Endodermal cell (in vitro differentiated cells): ENCODE measurements at regions not wholly inside any gene's neighbourhood (a gene's known extent, or its start where the extent isn't known, plus 50 kb on each side); places are given as distances from the start of the nearest gene placed in this dataset.

Source experiments
- DNase-seq: peaks from one replicate; pipeline ENCODE4 v3.0.0-alpha.2; 2017
- H3K27ac ChIP-seq: 2 replicates; pipeline ENCODE4 v1.5.1; 2013; ENCODE audit warnings: mild to moderate bottlenecking, low read depth, low read length, moderate library complexity
- H3K27me3 ChIP-seq: 2 replicates; pipeline ENCODE4 v1.6.1; 2013; ENCODE audit warnings: mild to moderate bottlenecking, low read length, moderate library complexity; ENCODE audit not compliant: insufficient read depth, control insufficient read depth, poor library complexity, severe bottlenecking
- H3K36me3 ChIP-seq: 2 replicates; pipeline ENCODE4 v1.7.0; 2013; ENCODE audit warnings: mild to moderate bottlenecking, low read length, moderate library complexity; ENCODE audit not compliant: control insufficient read depth, insufficient read depth
- H3K4me1 ChIP-seq: one replicate; pipeline ENCODE4 v1.7.0; 2013; ENCODE audit warnings: low read length; ENCODE audit not compliant: control insufficient read depth, insufficient read depth
- H3K4me3 ChIP-seq: 2 replicates; pipeline ENCODE4 v1.5.1; 2013; ENCODE audit warnings: mild to moderate bottlenecking, low read length, moderate library complexity
- H3K9ac ChIP-seq: 2 replicates; pipeline ENCODE4 v1.6.1; 2013; ENCODE audit warnings: mild to moderate bottlenecking, low read length, moderate library complexity; ENCODE audit not compliant: poor library complexity, severe bottlenecking; ENCODE audit errors: extremely low read depth
- H3K9me3 ChIP-seq: 2 replicates; pipeline ENCODE4 v1.6.1; 2013; ENCODE audit warnings: mild to moderate bottlenecking, low read length, moderate library complexity; ENCODE audit not compliant: control insufficient read depth
- H3K27ac Mint-ChIP-seq: 2 replicates; pipeline ENCODE4 v1.8.0; 2020; ENCODE audit warnings: mixed read lengths
- H3K27me3 Mint-ChIP-seq: 2 replicates; pipeline ENCODE4 v1.8.0; 2021; ENCODE audit warnings: mild to moderate bottlenecking, mixed read lengths; ENCODE audit not compliant: insufficient read depth
- H3K36me3 Mint-ChIP-seq: 2 replicates; pipeline ENCODE4 v1.8.0; 2020; ENCODE audit warnings: low read depth, mixed read lengths
- H3K4me1 Mint-ChIP-seq: 2 replicates; pipeline ENCODE4 v1.8.0; 2020; ENCODE audit warnings: mixed read lengths
- H3K4me3 Mint-ChIP-seq: 2 replicates; pipeline ENCODE4 v1.8.0; 2020; ENCODE audit warnings: mild to moderate bottlenecking, moderate library complexity, mixed read lengths
- H3K9me3 Mint-ChIP-seq: 2 replicates; pipeline ENCODE4 v1.8.0; 2020; ENCODE audit warnings: mild to moderate bottlenecking, mixed read lengths
- CTCF ChIP-seq: fragments of 200-600 bp; sonication (generic); conservative IDR thresholded peaks from 2 replicates; pipeline ENCODE4 v1.5.0; 2021; ENCODE audit warnings: antibody characterized with exemption, mild to moderate bottlenecking
- WGBS, 2 experiments: methylation state at CpG; one replicate each; pipeline versions ENCODE4 v1.1.5 to v1.1.7; 2013; ENCODE audit warnings: missing lambda C conversion rate in 2 of 2, mixed read lengths in 1 of 2; ENCODE audit not compliant: insufficient coverage in 1 of 2, insufficient read length in 1 of 2; 5-methylcytosine and 5-hydroxymethylcytosine counted together

GRCh38 chr12:67890726-67891258, 98.5 kb upstream of the IFNG-AS1 start:
- no peak overlapping the region for H3K27ac Mint-ChIP-seq
- H3K4me1 Mint-ChIP-seq = peaks cover 31% of the 10 kb centered on the region
- H3K9me3 Mint-ChIP-seq = no peaks in the 10 kb centered on the region
- no peak overlapping the region for H3K9ac ChIP-seq
- H3K9me3 ChIP-seq = no peaks in the 10 kb centered on the region
- 80 to 88% methylated on average over 3 to 4 of the region's 4 CpGs for WGBS, 2 experiments
- no peak for DNase-seq
- no peaks in the 10 kb centered on the region for H3K36me3 ChIP-seq
- H3K27ac ChIP-seq = no peak overlapping the region
- no peaks in the 10 kb centered on the region for H3K36me3 Mint-ChIP-seq
- H3K4me1 ChIP-seq = peaks cover 13% of the 10 kb centered on the region
- no peaks in the 10 kb centered on the region for H3K27me3 ChIP-seq
- no peak for TF ChIP-seq CTCF
- H3K4me3 Mint-ChIP-seq = no peak overlapping the region
- no peak overlapping the region for H3K4me3 ChIP-seq
- peaks cover 6% of the 10 kb centered on the region for H3K27me3 Mint-ChIP-seq

- no peak overlapping the region for H3K4me3 ChIP-seq
- no peak overlapping the region for H3K9ac ChIP-seq
- no peak for TF ChIP-seq CTCF
- no peaks in the 10 kb centered on the region for H3K9me3 Mint-ChIP-seq
- peak overlapping the region; percentile 81 for H3K27ac ChIP-seq
- H3K4me3 Mint-ChIP-seq = no peak overlapping the region
- 47 to 65% methylated on average over 2 to 3 of the region's 3 CpGs for WGBS, 2 experiments
- H3K36me3 Mint-ChIP-seq = no peaks in the 10 kb centered on the region
- peaks cover 7% of the 10 kb centered on the region for H3K4me1 ChIP-seq
- no peak overlapping the region for H3K27ac Mint-ChIP-seq
- no peaks in the 10 kb centered on the region for H3K27me3 ChIP-seq
- H3K9me3 ChIP-seq = no peaks in the 10 kb centered on the region
- peaks cover 6% of the 10 kb centered on the region for H3K27me3 Mint-ChIP-seq
- no peak for DNase-seq
- no peaks in the 10 kb centered on the region for H3K36me3 ChIP-seq
- peaks cover 26% of the 10 kb centered on the region for H3K4me1 Mint-ChIP-seq
Observed at GRCh38 chr12:67891596-67891995, 97.7 kb upstream of the IFNG-AS1 start.

- H3K27ac ChIP-seq = peak overlapping the region; percentile 81
- H3K27me3 ChIP-seq = no peaks in the 10 kb centered on the region
- no peak overlapping the region for H3K4me3 ChIP-seq
- no peak for TF ChIP-seq CTCF
- H3K9me3 ChIP-seq = no peaks in the 10 kb centered on the region
- DNase-seq = no peak
- H3K4me1 ChIP-seq = peaks cover 6% of the 10 kb centered on the region
- Mint-ChIP-seq H3K9me3 (no peaks in the 10 kb centered on the region), H3K36me3 (no peaks in the 10 kb centered on the region), H3K4me3 (no peak overlapping the region), H3K27me3 (peaks cover 6% of the 10 kb centered on the region), H3K4me1 (peaks cover 29% of the 10 kb centered on the region), H3K27ac (no peak overlapping the region)
- no peak overlapping the region for H3K9ac ChIP-seq
- WGBS, 2 experiments = 73 to 91% methylated on average over 3 to 4 of the region's 4 CpGs
- H3K36me3 ChIP-seq = no peaks in the 10 kb centered on the region
Observed at GRCh38 chr12:67892259-67893021, 96.8 kb upstream of the IFNG-AS1 start.
